Ishikawa (cell line): ENCODE measurements at regions not wholly inside any gene's neighbourhood (a gene's known extent, or its start where the extent isn't known, plus 50 kb on each side); places are given as distances from the start of the nearest gene placed in this dataset.

ENCODE experiments used
- CEBPB ChIP-seq: IDR thresholded peaks from 2 replicates; pipeline ENCODE4 v1.6.1; 2012
- CREB1 ChIP-seq: IDR thresholded peaks from 2 replicates; pipeline ENCODE4 v1.6.1; 2012; ENCODE audit warnings: low read depth
- EGR1 ChIP-seq: IDR thresholded peaks from 2 replicates; pipeline ENCODE4 v1.6.1; 2012
- EP300 ChIP-seq: IDR thresholded peaks from 2 replicates; pipeline ENCODE4 v1.6.1; 2012; ENCODE audit warnings: borderline replicate concordance
- FOXM1 ChIP-seq: IDR thresholded peaks from 2 replicates; pipeline ENCODE4 v1.6.1; 2012; ENCODE audit warnings: low read depth, borderline replicate concordance
- NFIC ChIP-seq: IDR thresholded peaks from 2 replicates; pipeline ENCODE4 v1.6.1; 2012
- RAD21 ChIP-seq: IDR thresholded peaks from 2 replicates; pipeline ENCODE4 v1.6.1; 2012; ENCODE audit warnings: low read depth
- TAF1 ChIP-seq: IDR thresholded peaks from 2 replicates; pipeline ENCODE4 v1.6.1; 2012; ENCODE audit warnings: low read depth, mild to moderate bottlenecking
- TCF12 ChIP-seq: IDR thresholded peaks from 2 replicates; pipeline ENCODE4 v1.6.1; 2012; ENCODE audit warnings: low read depth
- TEAD4 ChIP-seq: IDR thresholded peaks from 2 replicates; pipeline ENCODE4 v1.6.1; 2012
- YY1 ChIP-seq: IDR thresholded peaks from 2 replicates; pipeline ENCODE4 v1.6.1; 2012; ENCODE audit warnings: low read depth
- ZBTB7A ChIP-seq: IDR thresholded peaks from 2 replicates; pipeline ENCODE4 v1.6.1; 2012; ENCODE audit warnings: low read depth
- TF ChIP-seq, protein P1 (sequence below): IDR thresholded peaks from 2 replicates; pipeline ENCODE4 v1.6.1; 2012
- TF ChIP-seq, protein P2 (sequence below): IDR thresholded peaks from 2 replicates; pipeline ENCODE4 v1.6.1; 2012
- TF ChIP-seq, protein P3 (sequence below): IDR thresholded peaks from 2 replicates; pipeline ENCODE4 v1.6.1; 2012; ENCODE audit warnings: low read depth, mild to moderate bottlenecking

DNA sequence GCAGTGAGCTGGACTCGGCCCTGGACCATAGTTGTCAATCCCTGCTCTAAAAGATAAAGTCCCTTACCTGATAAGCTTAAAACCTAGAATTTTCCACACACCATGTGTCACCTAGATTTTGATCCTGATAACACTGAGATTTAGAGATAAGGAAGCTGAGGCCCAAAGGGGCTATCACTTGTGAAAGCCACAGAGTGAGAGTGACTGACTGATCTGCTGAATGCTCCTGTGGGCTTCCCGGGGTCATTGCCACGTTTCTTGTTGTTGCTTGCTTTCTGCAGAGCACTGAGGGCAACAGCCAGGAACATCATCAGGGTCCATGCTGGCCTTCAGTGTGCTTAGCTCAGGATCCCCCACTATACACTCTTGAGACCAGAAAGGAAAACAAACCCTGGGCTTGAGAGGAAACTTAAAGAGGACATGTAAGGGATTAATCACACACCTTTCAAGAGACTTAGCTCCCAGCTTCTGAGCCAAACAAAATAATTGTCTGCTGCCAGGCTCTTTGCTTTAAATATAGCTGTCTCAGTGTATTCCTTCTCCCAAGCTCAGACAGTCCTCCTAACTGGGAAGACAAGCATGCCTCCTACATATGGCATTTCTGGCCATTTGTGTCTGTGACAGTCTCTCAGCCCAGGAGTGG, 82.6 kb upstream of the ARHGAP5 start:
- TF ChIP-seq, protein P1, sequence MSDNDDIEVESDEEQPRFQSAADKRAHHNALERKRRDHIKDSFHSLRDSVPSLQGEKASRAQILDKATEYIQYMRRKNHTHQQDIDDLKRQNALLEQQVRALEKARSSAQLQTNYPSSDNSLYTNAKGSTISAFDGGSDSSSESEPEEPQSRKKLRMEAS = no peak
- TF ChIP-seq EP300 (no peak), YY1 (no peak), CEBPB (no peak), RAD21 (no peak), EGR1 (no peak), NFIC (no peak), CREB1 (no peak), TEAD4 (no peak), FOXM1 (no peak)
- TF ChIP-seq, protein P2, sequence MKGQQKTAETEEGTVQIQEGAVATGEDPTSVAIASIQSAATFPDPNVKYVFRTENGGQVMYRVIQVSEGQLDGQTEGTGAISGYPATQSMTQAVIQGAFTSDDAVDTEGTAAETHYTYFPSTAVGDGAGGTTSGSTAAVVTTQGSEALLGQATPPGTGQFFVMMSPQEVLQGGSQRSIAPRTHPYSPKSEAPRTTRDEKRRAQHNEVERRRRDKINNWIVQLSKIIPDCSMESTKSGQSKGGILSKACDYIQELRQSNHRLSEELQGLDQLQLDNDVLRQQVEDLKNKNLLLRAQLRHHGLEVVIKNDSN = no peak

DNA sequence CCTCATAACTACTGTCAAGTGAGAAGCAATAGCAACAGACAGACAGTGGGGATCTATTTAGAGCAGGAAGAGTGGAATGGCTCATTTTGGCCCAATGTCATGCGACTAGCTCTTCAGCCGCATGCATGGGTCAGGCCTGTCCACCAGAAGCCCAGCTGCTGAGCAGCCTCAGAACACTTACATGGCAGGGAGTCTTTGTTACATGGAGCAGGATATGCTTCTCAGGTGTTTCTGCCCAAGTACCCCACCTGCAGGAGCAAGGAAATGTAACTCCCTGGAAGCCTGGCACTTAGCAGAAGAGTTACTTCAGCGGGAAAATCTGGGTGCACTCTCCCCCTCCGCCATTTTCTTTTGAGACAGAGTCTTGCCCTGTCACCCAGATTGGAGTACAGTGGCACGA, 73.5 kb upstream of the ARHGAP5 start:
- TF ChIP-seq TEAD4 = no peak
- no peak for TF ChIP-seq CREB1
- TF ChIP-seq, protein P2 = no peak
- TF ChIP-seq, protein P1 = no peak
- no peak for TF ChIP-seq EGR1
- TF ChIP-seq EP300 = no peak
- no peak for TF ChIP-seq CEBPB
- no peak for TF ChIP-seq YY1
- no peak for TF ChIP-seq TCF12
- TF ChIP-seq, protein P3, sequence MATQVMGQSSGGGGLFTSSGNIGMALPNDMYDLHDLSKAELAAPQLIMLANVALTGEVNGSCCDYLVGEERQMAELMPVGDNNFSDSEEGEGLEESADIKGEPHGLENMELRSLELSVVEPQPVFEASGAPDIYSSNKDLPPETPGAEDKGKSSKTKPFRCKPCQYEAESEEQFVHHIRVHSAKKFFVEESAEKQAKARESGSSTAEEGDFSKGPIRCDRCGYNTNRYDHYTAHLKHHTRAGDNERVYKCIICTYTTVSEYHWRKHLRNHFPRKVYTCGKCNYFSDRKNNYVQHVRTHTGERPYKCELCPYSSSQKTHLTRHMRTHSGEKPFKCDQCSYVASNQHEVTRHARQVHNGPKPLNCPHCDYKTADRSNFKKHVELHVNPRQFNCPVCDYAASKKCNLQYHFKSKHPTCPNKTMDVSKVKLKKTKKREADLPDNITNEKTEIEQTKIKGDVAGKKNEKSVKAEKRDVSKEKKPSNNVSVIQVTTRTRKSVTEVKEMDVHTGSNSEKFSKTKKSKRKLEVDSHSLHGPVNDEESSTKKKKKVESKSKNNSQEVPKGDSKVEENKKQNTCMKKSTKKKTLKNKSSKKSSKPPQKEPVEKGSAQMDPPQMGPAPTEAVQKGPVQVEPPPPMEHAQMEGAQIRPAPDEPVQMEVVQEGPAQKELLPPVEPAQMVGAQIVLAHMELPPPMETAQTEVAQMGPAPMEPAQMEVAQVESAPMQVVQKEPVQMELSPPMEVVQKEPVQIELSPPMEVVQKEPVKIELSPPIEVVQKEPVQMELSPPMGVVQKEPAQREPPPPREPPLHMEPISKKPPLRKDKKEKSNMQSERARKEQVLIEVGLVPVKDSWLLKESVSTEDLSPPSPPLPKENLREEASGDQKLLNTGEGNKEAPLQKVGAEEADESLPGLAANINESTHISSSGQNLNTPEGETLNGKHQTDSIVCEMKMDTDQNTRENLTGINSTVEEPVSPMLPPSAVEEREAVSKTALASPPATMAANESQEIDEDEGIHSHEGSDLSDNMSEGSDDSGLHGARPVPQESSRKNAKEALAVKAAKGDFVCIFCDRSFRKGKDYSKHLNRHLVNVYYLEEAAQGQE = no peak
- no peak for TF ChIP-seq TAF1
- TF ChIP-seq FOXM1 = no peak
- no peak for TF ChIP-seq NFIC
- no peak for TF ChIP-seq RAD21

DNA sequence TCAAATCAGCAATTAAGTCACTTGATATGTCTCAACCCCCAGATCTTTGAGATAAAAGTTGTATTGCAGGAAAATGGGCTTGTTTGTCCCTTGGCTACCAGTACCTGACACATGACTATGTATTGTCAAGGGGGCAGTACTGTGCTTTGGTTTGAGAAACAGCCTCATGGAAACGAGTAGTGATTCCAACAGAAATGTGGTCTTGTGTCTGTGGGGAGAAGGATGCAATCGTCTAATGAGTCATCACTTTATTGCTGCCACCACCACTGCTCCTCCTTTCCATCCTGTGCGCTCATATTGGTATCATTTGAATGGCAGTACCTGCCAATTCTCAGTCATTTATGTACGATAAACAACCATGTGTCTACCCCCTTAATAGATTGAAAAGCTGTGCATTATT, 72.8 kb upstream of the ARHGAP5 start:
- no peak for TF ChIP-seq EGR1
- TF ChIP-seq NFIC = no peak
- no peak for TF ChIP-seq EP300
- TF ChIP-seq FOXM1 = no peak
- TF ChIP-seq, protein P3 = no peak

DNA sequence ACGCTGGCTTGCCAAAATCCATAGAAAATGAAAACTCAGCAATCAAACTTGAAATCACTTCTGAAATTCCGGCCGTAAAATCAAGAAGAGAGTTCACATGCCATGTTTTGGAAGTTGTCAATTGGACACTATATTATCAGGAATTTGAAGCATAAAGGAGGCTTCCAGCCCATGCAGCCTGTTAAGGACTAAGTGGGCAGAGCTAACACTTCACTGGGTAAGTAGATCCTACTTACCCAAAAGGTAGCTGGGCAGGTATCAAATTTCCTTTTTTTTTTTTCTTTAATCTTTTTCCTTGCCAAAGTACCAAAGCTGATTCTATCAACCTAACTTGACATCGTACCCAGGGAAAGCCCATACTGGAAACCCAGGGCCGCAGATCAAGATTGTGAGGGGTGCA, 71.5 kb upstream of the ARHGAP5 start:
- TF ChIP-seq YY1 = no peak

DNA sequence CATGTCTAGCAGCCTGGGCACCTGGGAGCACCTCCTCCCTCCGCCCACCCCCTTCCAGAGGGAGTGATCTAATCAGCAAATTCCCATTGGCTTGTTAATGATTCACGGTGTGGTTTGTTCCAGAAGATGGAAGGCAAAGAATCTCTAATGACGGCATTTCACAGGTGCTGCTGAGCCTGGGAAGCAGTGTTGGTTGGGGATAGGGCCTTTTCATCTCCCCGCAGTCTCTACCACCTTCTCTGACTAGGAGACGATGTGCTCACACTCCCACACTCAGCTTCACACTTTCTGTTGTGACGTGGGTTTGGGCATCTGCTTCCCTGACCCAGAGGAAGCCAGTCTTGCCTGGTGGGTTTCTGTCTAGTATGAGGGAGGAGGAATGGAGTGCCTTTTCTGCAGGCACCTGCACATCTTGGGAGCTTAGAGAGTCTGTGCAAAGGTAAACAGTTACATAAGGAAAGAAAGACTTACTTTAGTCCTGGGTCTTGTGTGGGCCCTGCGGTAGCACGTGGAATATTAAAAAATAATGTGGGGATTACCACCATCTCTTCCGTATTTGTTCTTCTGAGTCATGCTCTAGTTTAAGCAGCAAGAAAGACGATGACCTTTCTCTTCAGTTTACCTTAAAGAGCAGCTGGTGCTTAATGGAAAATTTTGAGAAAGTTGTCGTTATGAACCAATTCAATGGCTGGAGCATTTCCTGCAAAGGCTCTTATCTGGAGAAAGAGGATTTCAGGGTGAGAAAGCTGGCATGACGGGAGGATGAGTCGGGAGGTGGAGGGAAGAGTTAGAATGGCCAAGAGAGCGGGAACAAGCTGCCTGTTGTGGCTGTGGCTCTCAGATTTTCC, 70.6 kb upstream of the ARHGAP5 start:
- TF ChIP-seq, protein P2 = no peak
- TF ChIP-seq FOXM1 (no peak), EGR1 (no peak), TCF12 (no peak), NFIC (no peak), TAF1 (no peak), YY1 (no peak), ZBTB7A (no peak)

DNA sequence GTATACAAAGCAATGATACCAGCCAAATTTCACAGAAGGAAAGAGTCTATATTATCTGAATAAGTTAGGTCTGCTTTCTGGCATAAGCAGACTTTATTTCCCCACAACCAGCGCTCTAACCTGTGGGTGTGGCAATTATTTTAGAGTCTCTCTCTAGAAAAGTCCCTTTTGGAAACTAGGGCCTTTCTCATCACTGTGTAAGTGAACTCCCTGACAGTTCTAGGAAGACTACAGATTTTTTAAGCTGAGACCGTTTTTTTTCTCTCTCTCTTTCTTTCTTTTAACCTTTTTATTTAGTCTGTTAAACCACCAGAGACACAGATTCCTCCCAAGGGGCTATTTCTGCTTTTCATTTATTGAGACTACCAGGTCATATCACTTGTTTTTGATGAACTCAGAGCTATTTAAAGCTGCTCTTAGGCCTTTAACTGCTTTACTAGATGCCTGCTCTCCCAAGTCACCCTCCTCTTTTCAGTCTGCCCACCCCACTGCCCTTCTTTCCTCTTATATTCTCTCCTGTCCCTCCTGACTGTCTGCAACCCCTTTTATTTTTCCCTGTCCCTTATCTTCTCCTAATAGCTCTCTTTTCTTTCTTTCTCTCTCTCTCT, 69.2 kb upstream of the ARHGAP5 start:
- TF ChIP-seq CREB1 = no peak
- no peak for TF ChIP-seq NFIC
- no peak for TF ChIP-seq FOXM1
- no peak for TF ChIP-seq RAD21
- no peak for TF ChIP-seq TCF12
- TF ChIP-seq, protein P1 = no peak
- no peak for TF ChIP-seq CEBPB
- no peak for TF ChIP-seq ZBTB7A
- no peak for TF ChIP-seq YY1
- TF ChIP-seq, protein P3 = no peak
- no peak for TF ChIP-seq EGR1
- no peak for TF ChIP-seq TEAD4
- no peak for TF ChIP-seq EP300
- TF ChIP-seq TAF1 = no peak
- TF ChIP-seq, protein P2 = no peak
